Neural cell (in vitro differentiated cells): ENCODE measurements at regions not wholly inside any gene's neighbourhood (a gene's known extent, or its start where the extent isn't known, plus 50 kb on each side); places are given as distances from the start of the nearest gene placed in this dataset.

ENCODE experiments used
- H2AFZ ChIP-seq: fragments of 200-600, 300-800 bp; sonication (generic), shearing (Covaris generic); 2 replicates; pipeline ENCODE4 v1.6.0; 2014; ENCODE audit warnings: low read depth, mild to moderate bottlenecking, antibody characterized with exemption, low read length, moderate library complexity
- H3F3A ChIP-seq: fragments of 200-600 bp; shearing (Covaris generic); 2 replicates; pipeline ENCODE4 v1.6.1; 2016; ENCODE audit warnings: mild to moderate bottlenecking, moderate library complexity, mixed read lengths, antibody characterized with exemption, low read length; ENCODE audit not compliant: insufficient read depth, poor library complexity, severe bottlenecking
- H3K27ac ChIP-seq: fragments of 200-600, 300-800 bp; sonication (generic), shearing (Covaris generic); 2 replicates; pipeline ENCODE4 v1.5.1; 2014; ENCODE audit warnings: mild to moderate bottlenecking, low read length, moderate library complexity
- H3K27me3 ChIP-seq: fragments of 300-800, 200-600 bp; sonication (generic), shearing (Covaris generic); 2 replicates; pipeline ENCODE4 v1.6.0; 2014; ENCODE audit warnings: mild to moderate bottlenecking, low read depth, low read length, moderate library complexity; ENCODE audit not compliant: insufficient read depth
- H3K36me3 ChIP-seq: fragments of 300-800, 200-600 bp; sonication (generic), shearing (Covaris generic); 2 replicates; pipeline ENCODE4 v1.5.1; 2014; ENCODE audit warnings: mild to moderate bottlenecking, antibody characterized with exemption, low read length, moderate library complexity; ENCODE audit not compliant: insufficient read depth
- H3K4me2 ChIP-seq: fragments of 300-800, 200-600 bp; sonication (generic), shearing (Covaris generic); 2 replicates; pipeline ENCODE4 v1.6.0; 2014; ENCODE audit warnings: mild to moderate bottlenecking, low read length
- H3K4me3 ChIP-seq: fragments of 300-800, 200-600 bp; sonication (generic), shearing (Covaris generic); 2 replicates; pipeline ENCODE4 v1.5.1; 2014; ENCODE audit warnings: mild to moderate bottlenecking, low read length, moderate library complexity
- H3K79me2 ChIP-seq: fragments of 200-600 bp; shearing (Covaris generic); replicated peaks from 2 replicates; pipeline ENCODE4 v1.6.0; 2014; ENCODE audit warnings: mild to moderate bottlenecking, low read length, moderate library complexity; ENCODE audit not compliant: insufficient read depth
- H3K9ac ChIP-seq: fragments of 300-800, 200-600 bp; sonication (generic), shearing (Covaris generic); 2 replicates; pipeline ENCODE4 v1.6.1; 2016; ENCODE audit warnings: mild to moderate bottlenecking, low read length, mixed read lengths
- H3K9me2 ChIP-seq: fragments of 200-600 bp; shearing (Covaris generic); 2 replicates; pipeline ENCODE4 v1.6.1; 2016; ENCODE audit warnings: mild to moderate bottlenecking, low read length, mixed read lengths; ENCODE audit not compliant: insufficient read depth
- H3K9me3 ChIP-seq: fragments of 200-600, 300-800 bp; sonication (generic), shearing (Covaris generic); 2 replicates; pipeline ENCODE4 v1.6.1; 2016; ENCODE audit warnings: mild to moderate bottlenecking, mixed run types, low read length, moderate library complexity, mixed read lengths
- H4K20me1 ChIP-seq: fragments of 200-600 bp; shearing (Covaris generic); 2 replicates; pipeline ENCODE4 v1.6.1; 2016; ENCODE audit warnings: mild to moderate bottlenecking, mixed run types; ENCODE audit not compliant: insufficient read depth
- CTCF ChIP-seq: fragments of 450-650 bp; IDR thresholded peaks from 2 replicates; pipeline ENCODE4 v1.5.1; 2014; ENCODE audit warnings: antibody characterized with exemption, mild to moderate bottlenecking, moderate library complexity; ENCODE audit not compliant: poor library complexity, severe bottlenecking
- EP300 ChIP-seq: fragments of 450-650 bp; conservative IDR thresholded peaks from 2 replicates; pipeline ENCODE4 v1.6.1; 2014; ENCODE audit warnings: antibody characterized with exemption, mild to moderate bottlenecking, moderate library complexity; ENCODE audit not compliant: poor library complexity, severe bottlenecking
- EZH2 ChIP-seq: fragments of 200-600, 300-800 bp; shearing (Covaris generic), sonication (generic); IDR thresholded peaks from 2 replicates; pipeline ENCODE4 v1.6.1; 2014; ENCODE audit warnings: antibody characterized with exemption, low read length, borderline replicate concordance, mild to moderate bottlenecking; ENCODE audit not compliant: insufficient read depth, poor library complexity, severe bottlenecking
- MXI1 ChIP-seq: fragments of 450-650 bp; conservative IDR thresholded peaks from 2 replicates; pipeline ENCODE4 v1.6.1; 2014; ENCODE audit warnings: antibody characterized with exemption, mild to moderate bottlenecking; ENCODE audit not compliant: poor library complexity, severe bottlenecking
- POLR2AphosphoS5 ChIP-seq: IDR thresholded peaks from 2 replicates; pipeline ENCODE4 v1.6.1; 2012
- RAD21 ChIP-seq: fragments of 450-650 bp; conservative IDR thresholded peaks from 2 replicates; pipeline ENCODE4 v1.6.1; 2014; ENCODE audit warnings: antibody characterized with exemption, mild to moderate bottlenecking, moderate library complexity
- SMC3 ChIP-seq: fragments of 450-650 bp; conservative IDR thresholded peaks from 2 replicates; pipeline ENCODE4 v1.6.1; 2014; ENCODE audit warnings: antibody characterized with exemption, mild to moderate bottlenecking, moderate library complexity; ENCODE audit not compliant: poor library complexity
- TAF1 ChIP-seq: IDR thresholded peaks from 2 replicates; pipeline ENCODE4 v1.6.1; 2012; ENCODE audit warnings: low read depth
- TF ChIP-seq, protein P1 (sequence below): IDR thresholded peaks from 2 replicates; pipeline ENCODE4 v1.6.1; 2012; ENCODE audit warnings: borderline replicate concordance

DNA sequence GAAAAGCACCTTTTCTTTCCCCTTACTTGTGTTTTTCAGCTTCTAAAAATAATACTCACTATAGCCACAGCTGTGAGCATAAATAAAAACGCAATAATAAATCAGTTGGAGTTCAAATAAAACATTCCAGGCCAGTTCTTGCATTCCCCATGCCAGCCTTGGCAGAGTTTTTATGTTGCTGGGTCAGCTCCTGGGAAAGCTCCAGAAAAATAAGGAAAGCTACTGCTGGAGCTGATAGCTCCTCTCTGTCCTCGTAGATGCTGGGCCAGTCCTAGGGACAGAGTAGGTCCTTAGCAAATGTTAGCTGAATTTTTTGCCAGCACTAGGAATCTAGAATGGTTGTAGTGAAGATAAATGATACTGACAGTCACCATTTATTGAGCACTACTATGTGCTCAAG lies 389.0 kb upstream of the SYNCRIP start:
- Histone ChIP-seq H3K27ac (no peak overlapping the region), H3K27me3 (no peaks in the 10 kb centered on the region), H3K36me3 (no peaks in the 10 kb centered on the region), H3F3A (no peaks in the 10 kb centered on the region), H2AFZ (no peak overlapping the region), H3K9ac (no peak overlapping the region), H4K20me1 (no peaks in the 10 kb centered on the region), H3K9me2 (no peaks in the 10 kb centered on the region), H3K4me3 (no peak overlapping the region), H3K79me2 (no peaks in the 10 kb centered on the region), H3K4me2 (no peak overlapping the region), H3K9me3 (no peaks in the 10 kb centered on the region)
- TF ChIP-seq EP300 = no peak
- TF ChIP-seq EZH2 = no peak
- no peak for TF ChIP-seq POLR2AphosphoS5
- TF ChIP-seq TAF1 = no peak
- TF ChIP-seq MXI1 = no peak
- no peak for TF ChIP-seq SMC3
- TF ChIP-seq CTCF = no peak
- TF ChIP-seq, protein P1, sequence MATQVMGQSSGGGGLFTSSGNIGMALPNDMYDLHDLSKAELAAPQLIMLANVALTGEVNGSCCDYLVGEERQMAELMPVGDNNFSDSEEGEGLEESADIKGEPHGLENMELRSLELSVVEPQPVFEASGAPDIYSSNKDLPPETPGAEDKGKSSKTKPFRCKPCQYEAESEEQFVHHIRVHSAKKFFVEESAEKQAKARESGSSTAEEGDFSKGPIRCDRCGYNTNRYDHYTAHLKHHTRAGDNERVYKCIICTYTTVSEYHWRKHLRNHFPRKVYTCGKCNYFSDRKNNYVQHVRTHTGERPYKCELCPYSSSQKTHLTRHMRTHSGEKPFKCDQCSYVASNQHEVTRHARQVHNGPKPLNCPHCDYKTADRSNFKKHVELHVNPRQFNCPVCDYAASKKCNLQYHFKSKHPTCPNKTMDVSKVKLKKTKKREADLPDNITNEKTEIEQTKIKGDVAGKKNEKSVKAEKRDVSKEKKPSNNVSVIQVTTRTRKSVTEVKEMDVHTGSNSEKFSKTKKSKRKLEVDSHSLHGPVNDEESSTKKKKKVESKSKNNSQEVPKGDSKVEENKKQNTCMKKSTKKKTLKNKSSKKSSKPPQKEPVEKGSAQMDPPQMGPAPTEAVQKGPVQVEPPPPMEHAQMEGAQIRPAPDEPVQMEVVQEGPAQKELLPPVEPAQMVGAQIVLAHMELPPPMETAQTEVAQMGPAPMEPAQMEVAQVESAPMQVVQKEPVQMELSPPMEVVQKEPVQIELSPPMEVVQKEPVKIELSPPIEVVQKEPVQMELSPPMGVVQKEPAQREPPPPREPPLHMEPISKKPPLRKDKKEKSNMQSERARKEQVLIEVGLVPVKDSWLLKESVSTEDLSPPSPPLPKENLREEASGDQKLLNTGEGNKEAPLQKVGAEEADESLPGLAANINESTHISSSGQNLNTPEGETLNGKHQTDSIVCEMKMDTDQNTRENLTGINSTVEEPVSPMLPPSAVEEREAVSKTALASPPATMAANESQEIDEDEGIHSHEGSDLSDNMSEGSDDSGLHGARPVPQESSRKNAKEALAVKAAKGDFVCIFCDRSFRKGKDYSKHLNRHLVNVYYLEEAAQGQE = no peak
- no peak for TF ChIP-seq RAD21

- H3K9me3 ChIP-seq = no peaks in the 10 kb centered on the region
- H3K9ac ChIP-seq = no peak overlapping the region
- H2AFZ ChIP-seq = no peak overlapping the region
- H3K27ac ChIP-seq = no peak overlapping the region
- no peaks in the 10 kb centered on the region for H3F3A ChIP-seq
- H3K4me3 ChIP-seq = no peak overlapping the region
- no peak overlapping the region for H3K4me2 ChIP-seq
- no peaks in the 10 kb centered on the region for H4K20me1 ChIP-seq
- no peaks in the 10 kb centered on the region for H3K27me3 ChIP-seq
- TF ChIP-seq CTCF (no peak), EZH2 (no peak), EP300 (no peak), TAF1 (no peak), SMC3 (no peak), RAD21 (no peak), MXI1 (no peak), POLR2AphosphoS5 (no peak)
- TF ChIP-seq, protein P1 = no peak
- no peaks in the 10 kb centered on the region for H3K79me2 ChIP-seq
- no peaks in the 10 kb centered on the region for H3K9me2 ChIP-seq
- H3K36me3 ChIP-seq = no peaks in the 10 kb centered on the region
Measured at GRCh38 chr6:86030875-86031274, 388.2 kb upstream of the SYNCRIP start.
